ENCODE measurements at regions not wholly inside any gene's neighbourhood (a gene's known extent, or its start where the extent isn't known, plus 50 kb on each side); places are given as distances from the start of the nearest gene placed in this dataset.

GRCh38 chr3:182683453-182683852 is 109.9 kb upstream of the ATP11B start:
- no peak for TF ChIP-seq POLR2AphosphoS5 (IDR thresholded peaks at IDR 0.05; ENCODE audit: low read depth, low read length)
- TF ChIP-seq, protein P1, sequence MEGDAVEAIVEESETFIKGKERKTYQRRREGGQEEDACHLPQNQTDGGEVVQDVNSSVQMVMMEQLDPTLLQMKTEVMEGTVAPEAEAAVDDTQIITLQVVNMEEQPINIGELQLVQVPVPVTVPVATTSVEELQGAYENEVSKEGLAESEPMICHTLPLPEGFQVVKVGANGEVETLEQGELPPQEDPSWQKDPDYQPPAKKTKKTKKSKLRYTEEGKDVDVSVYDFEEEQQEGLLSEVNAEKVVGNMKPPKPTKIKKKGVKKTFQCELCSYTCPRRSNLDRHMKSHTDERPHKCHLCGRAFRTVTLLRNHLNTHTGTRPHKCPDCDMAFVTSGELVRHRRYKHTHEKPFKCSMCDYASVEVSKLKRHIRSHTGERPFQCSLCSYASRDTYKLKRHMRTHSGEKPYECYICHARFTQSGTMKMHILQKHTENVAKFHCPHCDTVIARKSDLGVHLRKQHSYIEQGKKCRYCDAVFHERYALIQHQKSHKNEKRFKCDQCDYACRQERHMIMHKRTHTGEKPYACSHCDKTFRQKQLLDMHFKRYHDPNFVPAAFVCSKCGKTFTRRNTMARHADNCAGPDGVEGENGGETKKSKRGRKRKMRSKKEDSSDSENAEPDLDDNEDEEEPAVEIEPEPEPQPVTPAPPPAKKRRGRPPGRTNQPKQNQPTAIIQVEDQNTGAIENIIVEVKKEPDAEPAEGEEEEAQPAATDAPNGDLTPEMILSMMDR (IDR thresholded peaks at IDR 0.05) = peak; percentile 98
- TF ChIP-seq, protein P2, sequence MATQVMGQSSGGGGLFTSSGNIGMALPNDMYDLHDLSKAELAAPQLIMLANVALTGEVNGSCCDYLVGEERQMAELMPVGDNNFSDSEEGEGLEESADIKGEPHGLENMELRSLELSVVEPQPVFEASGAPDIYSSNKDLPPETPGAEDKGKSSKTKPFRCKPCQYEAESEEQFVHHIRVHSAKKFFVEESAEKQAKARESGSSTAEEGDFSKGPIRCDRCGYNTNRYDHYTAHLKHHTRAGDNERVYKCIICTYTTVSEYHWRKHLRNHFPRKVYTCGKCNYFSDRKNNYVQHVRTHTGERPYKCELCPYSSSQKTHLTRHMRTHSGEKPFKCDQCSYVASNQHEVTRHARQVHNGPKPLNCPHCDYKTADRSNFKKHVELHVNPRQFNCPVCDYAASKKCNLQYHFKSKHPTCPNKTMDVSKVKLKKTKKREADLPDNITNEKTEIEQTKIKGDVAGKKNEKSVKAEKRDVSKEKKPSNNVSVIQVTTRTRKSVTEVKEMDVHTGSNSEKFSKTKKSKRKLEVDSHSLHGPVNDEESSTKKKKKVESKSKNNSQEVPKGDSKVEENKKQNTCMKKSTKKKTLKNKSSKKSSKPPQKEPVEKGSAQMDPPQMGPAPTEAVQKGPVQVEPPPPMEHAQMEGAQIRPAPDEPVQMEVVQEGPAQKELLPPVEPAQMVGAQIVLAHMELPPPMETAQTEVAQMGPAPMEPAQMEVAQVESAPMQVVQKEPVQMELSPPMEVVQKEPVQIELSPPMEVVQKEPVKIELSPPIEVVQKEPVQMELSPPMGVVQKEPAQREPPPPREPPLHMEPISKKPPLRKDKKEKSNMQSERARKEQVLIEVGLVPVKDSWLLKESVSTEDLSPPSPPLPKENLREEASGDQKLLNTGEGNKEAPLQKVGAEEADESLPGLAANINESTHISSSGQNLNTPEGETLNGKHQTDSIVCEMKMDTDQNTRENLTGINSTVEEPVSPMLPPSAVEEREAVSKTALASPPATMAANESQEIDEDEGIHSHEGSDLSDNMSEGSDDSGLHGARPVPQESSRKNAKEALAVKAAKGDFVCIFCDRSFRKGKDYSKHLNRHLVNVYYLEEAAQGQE (IDR thresholded peaks at IDR 0.05; ENCODE audit: insufficient read depth in 1 of 2, low read depth in 2 of 2, low read length in 1 of 2) = no peak

Measured in Panc1 (cell line).